ENCODE measurements at regions not wholly inside any gene's neighbourhood (a gene's known extent, or its start where the extent isn't known, plus 50 kb on each side); places are given as distances from the start of the nearest gene placed in this dataset.

DNA sequence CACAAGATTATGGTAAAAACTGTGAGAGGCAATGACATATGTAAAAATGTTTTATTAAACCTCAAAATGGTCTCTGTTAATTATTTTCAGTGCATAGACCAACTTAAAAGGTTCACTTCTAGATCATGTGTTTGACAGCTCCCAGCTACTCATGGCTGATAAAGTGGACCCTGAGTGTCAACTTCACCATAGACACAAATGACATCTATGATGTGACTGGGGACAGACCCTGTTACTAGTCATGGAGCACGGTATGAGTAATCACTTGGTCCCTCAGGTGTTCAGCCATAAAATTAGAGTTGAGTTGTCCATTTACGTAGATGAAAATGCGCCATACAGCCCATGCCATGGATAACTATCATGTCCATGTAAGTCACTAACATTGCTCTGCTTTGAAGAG, 199.8 kb downstream of the ZNF365 start:
- TF ChIP-seq, protein P1, sequence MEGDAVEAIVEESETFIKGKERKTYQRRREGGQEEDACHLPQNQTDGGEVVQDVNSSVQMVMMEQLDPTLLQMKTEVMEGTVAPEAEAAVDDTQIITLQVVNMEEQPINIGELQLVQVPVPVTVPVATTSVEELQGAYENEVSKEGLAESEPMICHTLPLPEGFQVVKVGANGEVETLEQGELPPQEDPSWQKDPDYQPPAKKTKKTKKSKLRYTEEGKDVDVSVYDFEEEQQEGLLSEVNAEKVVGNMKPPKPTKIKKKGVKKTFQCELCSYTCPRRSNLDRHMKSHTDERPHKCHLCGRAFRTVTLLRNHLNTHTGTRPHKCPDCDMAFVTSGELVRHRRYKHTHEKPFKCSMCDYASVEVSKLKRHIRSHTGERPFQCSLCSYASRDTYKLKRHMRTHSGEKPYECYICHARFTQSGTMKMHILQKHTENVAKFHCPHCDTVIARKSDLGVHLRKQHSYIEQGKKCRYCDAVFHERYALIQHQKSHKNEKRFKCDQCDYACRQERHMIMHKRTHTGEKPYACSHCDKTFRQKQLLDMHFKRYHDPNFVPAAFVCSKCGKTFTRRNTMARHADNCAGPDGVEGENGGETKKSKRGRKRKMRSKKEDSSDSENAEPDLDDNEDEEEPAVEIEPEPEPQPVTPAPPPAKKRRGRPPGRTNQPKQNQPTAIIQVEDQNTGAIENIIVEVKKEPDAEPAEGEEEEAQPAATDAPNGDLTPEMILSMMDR (IDR thresholded peaks at IDR 0.05; ENCODE audit: low read depth, low read length) = no peak
- Histone ChIP-seq H3K27me3 (peaks cover 7% of the 10 kb centered on the region), H3K4me3 (no peak overlapping the region), H3K27ac (no peak overlapping the region), H3K9me3 (ENCODE audit: low read depth) (no peaks in the 10 kb centered on the region), H3K36me3 (no peaks in the 10 kb centered on the region), H3K4me1 (ENCODE audit: low read depth) (no peaks in the 10 kb centered on the region)
- DNase-seq (ENCODE audit: low read depth in 1 of 2, low spot score in 1 of 2) = no peak

DNA sequence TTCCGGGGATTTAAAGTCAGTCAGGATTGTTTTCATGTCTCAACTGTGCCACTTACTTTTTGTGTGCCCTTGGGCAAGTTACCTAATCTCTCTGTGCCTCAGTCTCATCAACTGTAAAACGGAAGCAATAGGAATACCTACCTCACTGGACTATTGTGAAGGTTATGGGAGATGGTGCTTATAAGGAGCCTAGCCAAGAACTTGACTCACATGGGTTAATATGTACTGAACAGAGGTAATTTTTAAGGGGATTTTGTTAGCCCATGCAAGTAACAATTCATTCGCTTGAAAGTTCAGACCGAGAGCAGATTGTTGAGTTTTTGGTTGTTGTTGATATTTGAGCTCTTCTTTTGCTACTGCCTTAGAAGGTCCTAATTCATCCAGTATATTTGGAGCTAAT, 202.9 kb downstream of the ZNF365 start:
- no peaks in the 10 kb centered on the region for H3K4me1 ChIP-seq (ENCODE audit: low read depth)
- TF ChIP-seq, protein P1 (IDR thresholded peaks at IDR 0.05; ENCODE audit: low read depth, low read length) = no peak
- H3K9me3 ChIP-seq (ENCODE audit: low read depth) = no peaks in the 10 kb centered on the region
- DNase-seq (ENCODE audit: low read depth in 1 of 2, low spot score in 1 of 2) = no peak
- no peak overlapping the region for H3K27ac ChIP-seq
- H3K4me3 ChIP-seq = no peak overlapping the region
- H3K36me3 ChIP-seq = no peaks in the 10 kb centered on the region
- H3K27me3 ChIP-seq = peaks cover 7% of the 10 kb centered on the region

DNA sequence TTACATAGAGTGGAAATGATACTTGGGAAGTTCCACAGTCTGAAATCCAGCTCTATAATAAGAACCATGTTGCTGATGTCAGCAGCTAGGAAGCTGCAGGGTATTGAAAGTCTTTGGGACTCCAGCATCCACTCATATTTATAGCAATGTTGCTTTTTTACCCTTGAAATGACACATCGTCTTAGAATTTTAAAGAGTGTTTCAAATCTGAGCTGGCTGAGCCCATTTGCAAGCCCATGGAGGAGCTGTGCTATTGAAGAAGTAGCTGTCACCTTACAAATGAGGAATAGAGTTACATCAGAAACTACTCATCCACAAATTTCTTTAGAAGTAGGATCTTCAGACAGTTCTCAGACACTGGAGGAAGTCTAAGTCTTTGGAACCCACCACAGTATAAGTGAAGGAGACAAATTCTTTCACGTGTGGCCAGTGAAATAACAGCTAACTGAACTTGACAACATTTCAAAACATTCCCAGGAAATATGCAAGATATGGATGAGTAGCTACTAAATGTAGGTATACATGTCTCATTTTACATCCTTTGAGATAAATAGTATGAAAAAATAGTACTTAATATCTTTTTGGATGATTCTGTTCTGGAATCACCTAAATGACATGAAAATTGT, 203.6 kb downstream of the ZNF365 start:
- Histone ChIP-seq H3K4me1 (ENCODE audit: low read depth) (no peaks in the 10 kb centered on the region), H3K27me3 (peaks cover 7% of the 10 kb centered on the region), H3K36me3 (no peaks in the 10 kb centered on the region), H3K4me3 (no peak overlapping the region), H3K27ac (no peak overlapping the region), H3K9me3 (ENCODE audit: low read depth) (no peaks in the 10 kb centered on the region)
- no peak for DNase-seq (ENCODE audit: low read depth in 1 of 2, low spot score in 1 of 2)
- TF ChIP-seq, protein P1 (IDR thresholded peaks at IDR 0.05; ENCODE audit: low read depth, low read length) = no peak

DNA sequence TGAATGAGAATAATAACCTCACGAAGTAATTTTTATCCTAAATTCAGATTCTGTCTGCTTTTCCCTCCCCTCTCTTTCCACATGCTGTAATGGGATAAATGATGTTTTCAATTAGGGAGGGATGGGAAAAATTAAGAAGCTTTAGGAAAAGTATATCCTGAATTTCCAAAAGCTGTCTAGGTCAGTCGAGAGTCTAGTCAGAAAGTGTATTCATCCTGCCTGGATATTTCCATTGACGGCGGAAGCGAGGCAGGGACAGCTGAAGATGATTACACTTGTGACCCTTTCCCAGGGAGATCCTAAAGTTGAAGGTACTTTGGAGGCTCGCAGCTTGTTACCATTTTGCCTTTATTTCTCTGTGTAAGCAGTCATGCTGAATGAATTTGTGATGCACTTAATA, 204.1 kb downstream of the ZNF365 start:
- H3K27ac ChIP-seq = no peak overlapping the region

DNA sequence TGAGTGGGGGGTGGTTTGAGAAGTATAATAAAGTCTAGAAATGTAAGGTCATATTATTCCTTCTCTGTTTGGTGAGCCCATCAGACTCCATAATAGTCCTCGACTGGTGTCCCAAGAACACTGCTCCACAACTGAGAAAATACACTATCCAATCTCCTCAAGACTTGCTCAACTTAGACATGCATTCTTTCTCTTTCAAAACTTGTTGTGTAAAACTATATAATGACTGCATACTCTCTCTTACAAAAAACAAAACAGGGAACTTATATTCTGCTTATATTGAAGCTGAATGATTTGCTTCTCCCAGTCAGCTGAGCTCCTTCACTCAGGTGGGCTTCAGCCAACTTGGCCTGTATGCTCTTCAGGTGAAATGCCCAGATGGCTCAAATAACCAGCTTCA, 204.7 kb downstream of the ZNF365 start:
- no peaks in the 10 kb centered on the region for H3K4me1 ChIP-seq (ENCODE audit: low read depth)
- no peak overlapping the region for H3K4me3 ChIP-seq
- peaks cover 7% of the 10 kb centered on the region for H3K27me3 ChIP-seq
- H3K9me3 ChIP-seq (ENCODE audit: low read depth) = no peaks in the 10 kb centered on the region
- H3K27ac ChIP-seq = no peak overlapping the region
- TF ChIP-seq, protein P1 (IDR thresholded peaks at IDR 0.05; ENCODE audit: low read depth, low read length) = no peak
- no peaks in the 10 kb centered on the region for H3K36me3 ChIP-seq
- no peak for DNase-seq (ENCODE audit: low read depth in 1 of 2, low spot score in 1 of 2)

More for the DNA sequence above, 204.1 kb downstream of the ZNF365 start:
- Histone ChIP-seq H3K27me3 (peaks cover 7% of the 10 kb centered on the region), H3K4me1 (ENCODE audit: low read depth) (no peaks in the 10 kb centered on the region), H3K4me3 (no peak overlapping the region), H3K9me3 (ENCODE audit: low read depth) (no peaks in the 10 kb centered on the region), H3K36me3 (no peaks in the 10 kb centered on the region)
- no peak for DNase-seq (ENCODE audit: low read depth in 1 of 2, low spot score in 1 of 2)
- TF ChIP-seq, protein P1 (IDR thresholded peaks at IDR 0.05; ENCODE audit: low read depth, low read length) = no peak
